Fibroblast of skin of abdomen (primary cell): ENCODE measurements at regions not wholly inside any gene's neighbourhood (a gene's known extent, or its start where the extent isn't known, plus 50 kb on each side); places are given as distances from the start of the nearest gene placed in this dataset.
"Not testable (repeated sequence)": the region's sequence is repeated elsewhere in the genome, so short reads cannot be mapped to it uniquely, and the experiment has no call there.

Source experiments
- DNase-seq: peaks from one replicate; pipeline ENCODE4 v3.0.0-alpha.2; 2013

GRCh38 chr6:141877275-141877983 is 255.3 kb upstream of the GJE1 start:
- no peak for DNase-seq

DNA sequence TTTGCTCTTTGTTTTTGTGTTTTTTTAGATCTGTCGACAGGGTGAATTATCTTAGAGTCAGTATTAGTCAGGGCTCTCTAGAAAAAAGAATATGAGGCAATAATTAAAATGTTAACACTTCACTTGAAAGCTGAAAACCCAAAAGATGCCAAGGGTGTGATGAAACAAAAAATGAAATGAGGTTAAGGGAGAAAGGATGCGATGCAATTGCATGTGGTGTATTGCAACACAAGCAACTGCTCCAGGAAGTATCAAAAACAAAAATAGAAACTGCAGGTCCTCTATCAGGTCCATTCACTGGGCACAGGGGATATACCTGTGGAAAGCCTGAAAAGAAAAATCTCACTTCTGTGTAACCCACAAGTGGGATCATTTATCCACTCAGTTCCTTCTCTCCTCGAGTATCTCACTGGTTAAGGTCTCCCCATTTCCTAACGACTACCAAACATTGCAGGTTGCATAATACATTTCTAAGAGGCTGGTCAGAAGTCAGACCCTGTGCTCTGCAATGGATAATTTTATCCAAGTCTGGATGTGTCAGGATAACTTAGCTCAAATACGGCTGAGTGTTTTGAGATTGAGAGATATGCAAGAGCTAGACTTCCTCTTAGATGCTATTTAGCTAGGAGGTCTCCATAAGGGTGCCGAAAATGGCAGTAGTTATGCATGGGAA is 257.7 kb upstream of the GJE1 start:
- peak; percentile 53 for DNase-seq

- not testable (repeated sequence) for DNase-seq
These were observed 263.2 kb upstream of the GJE1 start for GRCh38 chr6:141869509-141869908.

DNA sequence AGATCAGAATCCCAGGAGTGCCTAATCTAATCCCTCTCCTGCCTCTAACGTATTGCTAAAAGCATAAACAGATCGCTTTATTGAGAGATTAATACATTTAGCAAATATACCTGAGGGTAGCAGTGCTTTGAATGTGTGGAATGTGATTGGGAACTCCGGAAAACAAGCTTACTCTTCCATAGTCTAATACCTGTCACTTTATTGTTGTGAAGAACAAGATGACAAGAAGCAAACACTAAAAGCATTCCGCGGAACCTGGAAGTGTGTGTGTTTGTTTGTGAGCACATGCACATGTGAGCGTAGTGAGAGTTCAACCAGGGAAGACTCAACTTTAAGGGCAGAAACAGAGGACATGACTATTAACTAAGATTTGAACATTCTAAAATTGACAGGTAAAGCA is 265.0 kb upstream of the GJE1 start:
- no peak for DNase-seq

GRCh38 chr6:141866731-141867497 is 265.8 kb upstream of the GJE1 start:
- no peak for DNase-seq

GRCh38 chr6:141851063-141851462 is 281.7 kb upstream of the GJE1 start:
- DNase-seq: no peak

DNA sequence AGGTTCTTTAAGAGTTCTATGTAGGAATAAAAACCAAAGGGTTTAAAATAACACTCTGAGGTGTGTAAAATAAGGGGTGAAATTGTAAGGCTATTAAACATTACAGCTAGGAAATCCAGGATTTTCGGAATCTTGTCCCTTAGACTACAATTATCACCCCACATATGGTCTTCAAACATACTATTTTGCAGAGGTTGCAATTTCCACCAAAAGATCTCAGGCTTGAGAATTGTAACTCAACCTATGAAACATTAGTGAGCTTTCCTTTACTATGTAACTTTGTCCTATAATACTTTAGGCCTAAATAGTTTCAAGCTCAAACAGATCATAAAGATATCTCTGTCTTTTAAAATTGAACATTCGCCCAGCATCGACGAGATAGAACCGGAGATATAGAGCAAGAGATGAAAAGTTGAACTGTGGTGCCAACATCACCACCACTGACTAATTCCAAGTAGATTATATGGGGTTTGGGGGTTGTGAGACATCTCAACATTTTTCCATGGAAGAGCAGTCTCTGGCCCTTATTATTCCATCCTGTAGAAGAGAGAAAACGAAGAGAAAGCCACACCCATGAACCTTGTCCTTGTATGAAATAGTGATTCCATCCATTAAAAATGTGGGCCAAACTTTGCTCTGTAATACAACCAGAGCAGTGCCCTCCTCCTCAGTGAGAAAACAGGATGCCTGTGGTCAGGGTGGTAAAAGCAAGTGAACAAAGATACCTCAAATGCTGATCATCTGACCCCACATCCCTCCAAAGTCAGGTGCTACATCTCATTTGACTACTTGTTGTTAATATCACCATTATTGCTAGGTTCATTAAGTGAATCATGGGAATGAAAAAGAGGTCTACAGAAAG is 284.5 kb upstream of the GJE1 start:
- no peak for DNase-seq

DNA sequence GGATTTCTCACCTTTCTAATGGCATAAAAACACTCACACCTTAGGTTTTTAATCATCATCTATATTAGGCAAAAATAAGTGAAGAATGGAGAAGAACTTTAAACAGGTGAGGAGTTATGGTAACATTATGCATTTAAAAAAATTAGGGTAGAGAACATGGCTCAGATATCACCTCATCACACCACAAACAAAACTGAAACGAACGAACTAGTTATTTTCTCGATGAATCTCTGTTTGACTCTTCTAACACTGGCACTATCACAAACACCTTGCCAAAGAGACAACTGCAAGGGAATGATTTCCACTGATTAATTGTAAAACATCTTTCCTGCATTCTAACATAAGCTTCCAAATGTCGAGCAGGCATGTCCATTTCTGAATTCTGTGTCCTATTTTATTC is 286.1 kb upstream of the GJE1 start:
- no peak for DNase-seq

DNA sequence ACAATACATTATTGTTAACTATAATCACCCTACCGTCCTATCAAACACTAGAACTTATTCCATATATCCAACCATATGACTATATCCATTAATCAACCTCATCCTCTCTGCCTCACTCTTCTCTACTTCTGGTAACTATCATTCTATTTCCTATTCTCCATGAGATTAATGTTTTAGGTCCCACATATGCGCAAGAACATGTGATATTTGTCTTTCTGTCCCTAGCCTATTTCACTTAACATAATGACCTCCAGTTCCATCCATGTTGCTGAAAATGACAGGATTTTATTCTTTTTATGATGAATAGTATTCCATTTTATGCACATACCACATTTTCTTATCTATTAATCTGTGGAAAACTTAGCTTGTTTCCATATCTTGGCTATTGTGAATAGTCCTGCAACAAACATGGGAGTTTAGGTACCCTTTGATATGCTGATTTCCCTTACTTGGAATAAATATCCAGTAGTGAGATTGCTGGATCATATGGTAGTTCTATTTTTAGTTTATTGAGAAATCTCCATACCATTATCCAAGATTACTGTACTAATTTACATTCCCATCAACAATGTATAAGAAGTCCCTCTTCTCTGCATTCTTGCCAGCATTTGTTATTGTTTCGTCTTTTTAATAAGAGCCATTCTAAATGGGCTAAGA is 289.4 kb upstream of the GJE1 start:
- DNase-seq: no peak

GRCh38 chr6:141833001-141833655 is 299.6 kb upstream of the GJE1 start:
- no peak for DNase-seq

DNA sequence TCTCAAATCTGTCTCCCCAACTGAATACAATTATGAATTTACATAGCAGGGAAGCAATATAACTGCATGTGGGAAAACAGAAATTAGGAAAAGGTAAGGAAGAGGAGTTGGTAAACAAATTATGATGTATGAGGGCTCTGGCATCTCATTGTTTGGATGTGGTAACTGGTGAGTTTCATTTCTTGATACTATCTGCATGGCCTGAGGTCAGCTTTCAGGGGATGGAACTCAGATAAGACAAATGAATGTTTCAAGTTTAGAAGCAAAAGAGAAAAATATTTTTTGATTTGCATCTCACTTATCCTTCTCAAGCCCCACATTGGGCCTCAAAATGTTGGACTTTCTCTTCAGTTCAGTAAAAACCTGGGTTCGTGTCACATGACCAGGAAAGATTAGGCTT is 302.2 kb upstream of the GJE1 start:
- DNase-seq: no peak

- DNase-seq: no peak
These were observed 303.0 kb upstream of the GJE1 start for GRCh38 chr6:141829566-141830360.

GRCh38 chr6:141824350-141824749 is 308.4 kb upstream of the GJE1 start:
- no peak for DNase-seq

DNA sequence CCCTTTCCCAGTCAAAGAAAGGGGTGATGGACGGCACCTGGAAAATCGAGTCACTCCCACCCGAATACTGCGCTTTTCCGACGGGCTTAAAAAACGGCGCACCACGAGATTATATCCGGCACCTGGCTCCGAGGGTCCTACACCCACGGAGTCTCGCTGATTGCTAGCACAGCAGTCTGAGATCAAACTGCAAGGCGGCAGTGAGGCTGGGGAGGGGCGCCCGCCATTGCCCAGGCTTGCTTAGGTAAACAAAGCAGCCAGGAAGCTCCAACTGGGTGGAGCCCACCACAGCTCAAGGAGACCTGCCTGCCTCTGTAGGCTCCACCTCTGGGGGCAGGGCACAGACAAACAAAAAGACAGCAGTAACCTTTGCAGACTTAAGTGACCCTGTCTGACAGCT is 317.7 kb upstream of the GJE1 start:
- not testable (repeated sequence) for DNase-seq

DNA sequence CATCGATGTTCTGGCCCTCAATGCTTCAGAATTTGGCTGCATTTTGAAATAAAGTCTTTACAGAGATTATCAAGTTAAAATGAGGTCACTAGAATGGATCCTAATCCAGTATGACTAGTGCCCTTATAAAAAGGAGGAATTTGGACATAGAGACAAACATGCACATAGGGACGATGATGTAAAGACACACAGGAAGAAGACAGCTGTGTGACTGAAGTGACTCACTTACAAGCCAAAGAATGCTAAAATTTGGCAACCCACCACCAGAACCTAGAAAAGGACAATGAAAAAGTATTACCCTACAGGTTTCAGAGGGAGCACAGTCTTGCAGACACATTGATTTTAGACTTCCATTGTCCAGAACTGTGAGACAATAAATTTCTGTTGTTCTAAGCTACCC is 322.8 kb upstream of the GJE1 start:
- DNase-seq: peak; percentile 4

GRCh38 chr6:141808662-141809061 is 324.1 kb upstream of the GJE1 start:
- DNase-seq: no peak

GRCh38 chr6:141800973-141801372 is 331.8 kb upstream of the GJE1 start:
- DNase-seq: not testable (repeated sequence)

- DNase-seq: no peak
These were observed 341.8 kb upstream of the GJE1 start for GRCh38 chr6:141790921-141791320.

DNA sequence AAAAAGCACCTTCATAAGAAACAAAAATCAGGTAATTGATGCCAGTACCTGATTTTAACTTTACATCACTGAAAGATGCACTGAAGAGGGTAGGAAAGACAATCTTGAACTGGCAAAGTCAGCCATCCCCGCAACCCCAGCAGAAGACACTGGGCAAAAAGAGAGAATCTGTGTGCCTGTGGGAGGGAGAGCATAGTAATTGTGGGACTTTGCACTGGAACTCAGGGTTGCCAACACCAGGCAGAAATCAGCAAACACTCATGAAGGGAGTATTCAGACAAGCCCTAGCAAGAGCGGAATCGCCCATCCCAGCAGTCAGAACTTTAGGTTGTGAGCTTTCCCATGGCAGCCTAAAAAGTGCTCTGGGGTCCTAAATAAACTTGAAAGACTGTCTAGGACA is 344.6 kb upstream of the GJE1 start:
- no peak for DNase-seq

- DNase-seq: no peak
These were observed 349.1 kb upstream of the GJE1 start for GRCh38 chr6:141783585-141783984.

- DNase-seq: no peak
These were observed 352.4 kb upstream of the GJE1 start for GRCh38 chr6:141780296-141780695.
